ENCODE measurements at regions not wholly inside any gene's neighbourhood (a gene's known extent, or its start where the extent isn't known, plus 50 kb on each side); places are given as distances from the start of the nearest gene placed in this dataset.
A peak's percentile ranks its signal among the peaks of the same experiment; 100 is the strongest.

DNA sequence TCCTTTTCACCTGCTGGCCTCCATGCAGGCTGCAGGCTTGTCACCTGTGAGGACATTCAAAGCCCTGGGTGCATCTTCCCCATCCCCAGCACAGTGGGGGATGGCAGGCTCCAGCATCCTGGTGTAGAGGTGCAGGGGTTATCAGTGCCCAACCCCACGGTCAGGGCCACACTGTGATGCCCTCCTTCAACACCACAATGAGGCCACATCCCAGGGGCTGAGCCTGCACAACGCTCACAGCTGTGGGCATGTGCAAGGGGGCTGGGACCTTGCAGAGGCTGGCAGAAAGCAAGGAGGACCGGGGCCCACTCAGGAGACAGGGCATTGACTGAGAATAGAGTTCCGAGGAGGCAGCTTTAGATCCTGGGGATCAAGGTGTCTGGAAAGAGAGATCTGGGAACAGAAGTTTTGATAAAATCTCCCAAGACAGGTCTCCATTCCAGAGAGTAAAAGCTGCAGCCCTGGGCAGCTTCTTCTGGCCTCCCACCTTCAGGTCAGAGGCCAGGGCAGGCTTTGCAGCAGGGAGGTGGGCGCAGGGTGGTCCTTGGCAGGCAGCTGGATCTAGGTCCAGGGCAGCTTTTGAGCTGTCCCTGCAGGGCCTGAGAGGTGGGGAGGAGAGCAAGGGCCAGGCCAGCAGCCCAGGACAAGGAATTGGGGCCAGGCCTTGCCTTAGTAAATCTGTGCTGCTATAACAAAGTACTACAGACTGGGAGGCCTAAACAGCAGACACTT, 250.8 kb upstream of the B3GAT1 start:
- peaks cover 0 to 4% (median 0%) of the 10 kb centered on the region in 3 donors for H3K9me3 ChIP-seq (ENCODE audit: control insufficient read depth in 2 of 3, insufficient read depth in 1 of 3, low read length in 3 of 3)
- peak in 1 of 5 donors; percentile 6 for DNase-seq
- TF ChIP-seq, protein P1, sequence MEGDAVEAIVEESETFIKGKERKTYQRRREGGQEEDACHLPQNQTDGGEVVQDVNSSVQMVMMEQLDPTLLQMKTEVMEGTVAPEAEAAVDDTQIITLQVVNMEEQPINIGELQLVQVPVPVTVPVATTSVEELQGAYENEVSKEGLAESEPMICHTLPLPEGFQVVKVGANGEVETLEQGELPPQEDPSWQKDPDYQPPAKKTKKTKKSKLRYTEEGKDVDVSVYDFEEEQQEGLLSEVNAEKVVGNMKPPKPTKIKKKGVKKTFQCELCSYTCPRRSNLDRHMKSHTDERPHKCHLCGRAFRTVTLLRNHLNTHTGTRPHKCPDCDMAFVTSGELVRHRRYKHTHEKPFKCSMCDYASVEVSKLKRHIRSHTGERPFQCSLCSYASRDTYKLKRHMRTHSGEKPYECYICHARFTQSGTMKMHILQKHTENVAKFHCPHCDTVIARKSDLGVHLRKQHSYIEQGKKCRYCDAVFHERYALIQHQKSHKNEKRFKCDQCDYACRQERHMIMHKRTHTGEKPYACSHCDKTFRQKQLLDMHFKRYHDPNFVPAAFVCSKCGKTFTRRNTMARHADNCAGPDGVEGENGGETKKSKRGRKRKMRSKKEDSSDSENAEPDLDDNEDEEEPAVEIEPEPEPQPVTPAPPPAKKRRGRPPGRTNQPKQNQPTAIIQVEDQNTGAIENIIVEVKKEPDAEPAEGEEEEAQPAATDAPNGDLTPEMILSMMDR (IDR thresholded peaks at IDR 0.05; ENCODE audit: borderline replicate concordance, extremely low read depth, insufficient read depth) = no peak
- H3K9ac ChIP-seq (ENCODE audit: low read length in 3 of 3) = no peak overlapping the region
- H3K27ac ChIP-seq (ENCODE audit: low read depth in 2 of 2, low read length in 2 of 2) = no peak overlapping the region
- intact Hi-C loops (cut with DNase I) = no loop called here
- H3K4me1 ChIP-seq (ENCODE audit: control insufficient read depth in 2 of 3, insufficient read depth in 2 of 3, low read depth in 1 of 3, low read length in 3 of 3) = no peaks in the 10 kb centered on the region
- H3K4me3 ChIP-seq (ENCODE audit: low read length in 3 of 3) = no peak overlapping the region
- no peak for FAIRE-seq
- H3K36me3 ChIP-seq (ENCODE audit: control insufficient read depth in 2 of 3, insufficient read depth in 3 of 3, low read length in 3 of 3) = no peaks in the 10 kb centered on the region
- no peaks in the 10 kb centered on the region for H3K27me3 ChIP-seq (ENCODE audit: control insufficient read depth, insufficient read depth, low read length)

DNA sequence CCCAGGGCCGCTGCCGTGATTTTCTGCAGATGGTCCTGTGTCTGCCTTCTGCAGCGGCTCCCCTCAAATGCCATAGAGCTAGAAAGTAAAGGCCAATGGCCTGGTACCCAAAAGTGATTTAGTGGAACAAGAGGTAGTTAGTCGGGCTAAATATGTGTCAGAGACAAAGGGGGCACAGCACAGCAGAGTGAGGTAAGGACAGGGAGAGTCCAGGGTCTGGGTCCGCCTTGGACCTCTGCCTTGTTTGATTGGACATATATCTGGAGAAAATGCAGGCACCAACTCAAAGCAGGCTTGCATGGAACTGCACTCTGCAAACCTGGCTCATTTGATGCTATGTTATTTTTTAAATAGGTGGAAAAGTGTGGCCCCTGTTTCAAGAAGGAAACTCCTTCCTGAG, 249.6 kb upstream of the B3GAT1 start:
- intact Hi-C loops (cut with DNase I) = no loop called here
- Histone ChIP-seq H3K9me3 (ENCODE audit: control insufficient read depth in 2 of 3, insufficient read depth in 1 of 3, low read length in 3 of 3) (no peaks in the 10 kb centered on the region), H3K4me3 (ENCODE audit: low read length in 3 of 3) (no peak overlapping the region), H3K4me1 (ENCODE audit: control insufficient read depth in 2 of 3, insufficient read depth in 2 of 3, low read depth in 1 of 3, low read length in 3 of 3) (no peaks in the 10 kb centered on the region), H3K9ac (ENCODE audit: low read length in 3 of 3) (no peak overlapping the region), H3K27me3 (ENCODE audit: control insufficient read depth, insufficient read depth, low read length) (no peaks in the 10 kb centered on the region), H3K27ac (ENCODE audit: low read depth in 2 of 2, low read length in 2 of 2) (no peak overlapping the region), H3K36me3 (ENCODE audit: control insufficient read depth in 2 of 3, insufficient read depth in 3 of 3, low read length in 3 of 3) (no peaks in the 10 kb centered on the region)
- FAIRE-seq = no peak
- TF ChIP-seq, protein P1 (IDR thresholded peaks at IDR 0.05; ENCODE audit: borderline replicate concordance, extremely low read depth, insufficient read depth) = no peak
- peak in 2 of 5 donors; percentile 11 to 51 for DNase-seq

GRCh38 chr11:134660416-134660815, 248.4 kb upstream of the B3GAT1 start:
- Histone ChIP-seq H3K27me3 (ENCODE audit: control insufficient read depth, insufficient read depth, low read length) (no peaks in the 10 kb centered on the region), H3K36me3 (ENCODE audit: control insufficient read depth in 2 of 3, insufficient read depth in 3 of 3, low read length in 3 of 3) (no peaks in the 10 kb centered on the region), H3K4me1 (ENCODE audit: control insufficient read depth in 2 of 3, insufficient read depth in 2 of 3, low read depth in 1 of 3, low read length in 3 of 3) (no peaks in the 10 kb centered on the region), H3K9ac (ENCODE audit: low read length in 3 of 3) (no peak overlapping the region), H3K4me3 (ENCODE audit: low read length in 3 of 3) (no peak overlapping the region), H3K9me3 (ENCODE audit: control insufficient read depth in 2 of 3, insufficient read depth in 1 of 3, low read length in 3 of 3) (no peaks in the 10 kb centered on the region), H3K27ac (ENCODE audit: low read depth in 2 of 2, low read length in 2 of 2) (no peak overlapping the region)
- intact Hi-C loops (cut with DNase I) = no loop called here
- DNase-seq = peak in 2 of 5 donors; percentile 3 to 8
- TF ChIP-seq, protein P1 (IDR thresholded peaks at IDR 0.05; ENCODE audit: borderline replicate concordance, extremely low read depth, insufficient read depth) = no peak
- no peak for FAIRE-seq
